ENCODE measurements at regions not wholly inside any gene's neighbourhood (a gene's known extent, or its start where the extent isn't known, plus 50 kb on each side); places are given as distances from the start of the nearest gene placed in this dataset.

DNA sequence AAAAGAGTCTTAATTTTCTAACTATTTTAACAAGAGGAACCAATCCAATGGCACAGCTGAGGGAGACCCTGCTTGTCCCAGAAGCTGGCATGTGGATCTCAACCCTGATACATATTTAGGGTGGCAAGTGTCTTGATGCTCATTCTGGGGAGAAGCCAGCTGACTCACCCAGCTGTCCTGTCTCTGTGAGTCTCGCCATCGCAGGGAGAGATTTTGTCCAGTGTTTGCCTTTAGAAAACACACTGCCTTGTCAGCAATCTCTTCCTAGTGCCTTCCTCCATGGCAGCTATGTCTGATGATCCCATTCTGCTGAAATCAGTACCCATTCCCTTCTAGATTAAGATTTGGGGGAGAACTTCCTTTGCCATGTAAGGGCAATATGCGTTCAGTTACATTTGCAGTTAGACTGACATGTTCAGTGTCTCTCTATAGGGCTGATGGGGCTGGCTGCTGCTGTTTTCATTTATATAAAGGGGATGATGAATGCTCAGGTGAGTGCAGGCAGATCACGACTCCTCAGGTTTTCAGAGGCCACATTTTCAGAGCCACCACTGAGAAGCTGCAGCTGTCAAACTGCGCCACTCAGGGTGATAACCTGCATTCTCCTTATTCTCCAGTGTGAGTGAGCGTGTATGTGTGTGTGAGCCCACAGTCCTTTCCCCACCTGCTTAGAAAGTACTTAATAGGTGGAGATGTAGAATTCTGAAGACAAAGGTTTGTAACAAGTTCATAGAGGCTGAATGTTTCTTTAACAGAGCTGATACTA, 217.0 kb downstream of the GAS1 start:
- DNase-seq (ENCODE audit: low spot score): no peak

- DNase-seq (ENCODE audit: low spot score): no peak
Measured at GRCh38 chr9:86724529-86724928, 222.8 kb downstream of the GAS1 start.

- no peak for DNase-seq (ENCODE audit: low spot score)
Measured at GRCh38 chr9:86723346-86723745, 224.0 kb downstream of the GAS1 start.

GRCh38 chr9:86722706-86723075, 224.6 kb downstream of the GAS1 start:
- no peak for DNase-seq (ENCODE audit: low spot score)

GRCh38 chr9:86721843-86722705, 225.2 kb downstream of the GAS1 start:
- peak; percentile 76 for DNase-seq (ENCODE audit: low spot score)

DNA sequence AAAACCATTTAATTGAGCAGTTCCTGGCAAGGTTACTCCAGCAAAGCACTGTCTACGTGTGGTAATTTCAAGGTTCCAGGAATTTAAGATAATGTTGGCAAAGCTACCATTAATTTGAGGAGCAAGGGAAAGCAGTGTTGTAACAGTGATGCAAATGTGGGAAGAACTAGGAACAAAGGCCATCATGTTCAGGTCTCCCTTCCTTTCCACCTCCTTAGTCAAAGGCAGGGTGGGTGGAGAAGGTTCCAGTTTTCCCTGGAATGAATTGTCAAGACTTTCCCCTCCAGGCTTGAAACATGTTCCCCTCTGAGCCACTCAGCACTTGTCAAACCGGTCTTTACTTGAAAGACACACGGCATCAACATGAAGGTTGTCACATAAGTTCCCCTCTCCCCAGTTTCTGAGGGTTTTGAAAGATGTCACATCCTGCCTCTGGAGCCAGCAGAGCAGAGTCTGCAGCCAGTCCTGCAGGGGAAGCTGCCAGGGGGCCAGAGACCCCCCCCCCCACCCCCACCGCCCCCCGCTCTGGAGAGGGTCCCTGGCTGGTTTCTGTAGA, 226.0 kb downstream of the GAS1 start:
- peak; percentile 45 for DNase-seq (ENCODE audit: low spot score)

DNA sequence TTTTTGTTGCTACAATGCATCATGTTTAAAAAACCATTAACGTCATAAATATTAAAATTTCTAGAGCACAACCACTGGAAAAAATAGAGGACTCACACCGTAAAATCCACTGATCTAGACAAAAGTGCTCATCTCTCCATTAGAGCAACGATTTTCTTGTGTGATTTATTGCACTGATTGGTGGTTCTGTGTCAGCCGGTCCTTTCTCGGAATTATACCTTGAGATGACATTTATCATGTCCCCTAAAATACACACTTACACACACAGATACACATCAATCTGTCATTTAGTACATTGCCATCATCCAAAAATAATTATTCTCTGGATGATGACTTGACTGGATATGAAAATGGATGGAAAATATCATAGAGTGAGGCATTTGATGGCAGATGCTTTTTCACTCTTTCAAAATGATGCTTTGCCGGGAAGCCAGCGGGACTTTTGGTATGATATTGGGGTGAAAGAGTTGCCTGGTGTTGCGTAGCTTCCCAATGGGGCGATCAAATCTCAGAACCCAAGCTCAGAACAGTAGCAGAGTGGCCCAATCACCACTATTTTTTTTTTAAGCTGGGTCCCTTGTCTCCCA, 226.6 kb downstream of the GAS1 start:
- DNase-seq (ENCODE audit: low spot score): no peak

GRCh38 chr9:86718388-86719049, 228.8 kb downstream of the GAS1 start:
- no peak for DNase-seq (ENCODE audit: low spot score)

DNA sequence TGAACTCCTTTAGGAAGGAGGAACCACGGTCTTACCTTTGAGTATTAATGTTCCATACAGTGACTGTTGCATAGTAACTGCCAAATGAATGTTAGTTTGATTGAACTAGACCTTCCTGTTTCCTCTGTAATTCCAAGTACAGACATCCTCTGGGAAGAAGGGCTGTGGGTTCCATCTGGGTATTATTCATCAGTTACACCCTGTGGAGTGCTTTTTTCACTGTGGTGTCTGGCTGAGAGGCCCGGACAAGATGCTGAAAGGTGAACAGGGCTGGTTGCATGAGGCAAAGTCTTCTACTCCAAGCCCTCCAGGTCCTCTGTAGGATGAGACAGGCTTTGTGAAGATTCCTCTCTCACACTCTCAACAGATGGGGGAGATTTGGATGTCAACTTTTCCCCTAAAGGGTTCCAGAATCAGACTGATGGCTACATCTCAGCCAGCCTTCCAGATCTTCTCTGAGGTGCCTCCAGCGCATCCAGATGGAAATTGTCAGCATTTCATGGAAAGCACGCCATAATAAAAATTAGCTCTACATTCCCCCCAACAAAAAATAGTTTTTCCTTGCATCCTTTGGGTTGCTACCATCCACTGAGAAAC, 230.9 kb downstream of the GAS1 start:
- DNase-seq (ENCODE audit: low spot score): no peak

GRCh38 chr9:86714999-86715398, 232.3 kb downstream of the GAS1 start:
- peak; percentile 45 for DNase-seq (ENCODE audit: low spot score)

- no peak for DNase-seq (ENCODE audit: low spot score)
Measured at GRCh38 chr9:86713970-86714369, 233.3 kb downstream of the GAS1 start.

- peak; percentile 73 for DNase-seq (ENCODE audit: low spot score)
Measured at GRCh38 chr9:86713470-86713869, 233.8 kb downstream of the GAS1 start.

DNA sequence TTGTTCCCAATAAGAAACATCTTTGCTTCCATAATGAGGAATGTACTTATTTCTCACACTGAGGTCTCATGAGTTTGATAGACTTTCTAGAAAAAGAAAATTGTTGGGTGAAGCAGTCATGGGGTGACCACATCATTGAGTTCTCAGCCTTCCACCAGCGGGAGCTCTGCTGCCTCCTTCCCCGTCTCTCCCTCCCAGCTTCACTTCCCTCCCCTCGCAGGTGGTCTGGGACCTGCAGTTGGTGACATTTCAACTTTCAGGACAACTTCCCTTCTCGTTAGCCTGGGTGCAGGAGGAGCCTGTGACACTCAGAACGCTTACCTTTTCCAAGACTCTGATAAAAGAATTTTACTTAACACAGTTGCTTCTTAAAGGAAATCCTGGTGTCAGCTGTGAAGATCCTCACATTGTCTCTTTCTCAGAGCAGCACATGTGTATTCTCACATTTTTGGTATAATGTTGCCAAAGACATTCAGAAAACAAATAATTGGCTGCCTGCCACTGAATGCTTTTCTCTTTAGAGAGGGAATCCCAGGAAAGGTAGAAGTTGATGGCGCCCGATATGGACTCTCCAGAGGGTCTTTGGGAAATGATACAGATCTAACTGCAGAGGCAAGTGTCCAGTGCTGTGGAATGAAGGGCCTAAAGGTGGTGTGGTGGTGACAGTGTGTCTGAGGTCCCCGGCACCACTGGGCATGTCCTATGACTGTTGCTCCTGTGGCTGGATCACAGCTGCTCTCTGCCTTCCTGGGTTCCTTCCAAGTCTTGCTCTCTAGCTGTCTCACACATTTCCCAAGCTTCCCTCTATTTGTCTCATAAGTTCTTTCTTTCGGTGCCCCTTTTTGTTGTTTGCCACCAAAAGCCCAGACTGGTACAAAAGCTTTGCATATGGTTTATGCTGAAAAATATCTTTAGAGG, 238.1 kb downstream of the GAS1 start:
- DNase-seq (ENCODE audit: low spot score): no peak

DNA sequence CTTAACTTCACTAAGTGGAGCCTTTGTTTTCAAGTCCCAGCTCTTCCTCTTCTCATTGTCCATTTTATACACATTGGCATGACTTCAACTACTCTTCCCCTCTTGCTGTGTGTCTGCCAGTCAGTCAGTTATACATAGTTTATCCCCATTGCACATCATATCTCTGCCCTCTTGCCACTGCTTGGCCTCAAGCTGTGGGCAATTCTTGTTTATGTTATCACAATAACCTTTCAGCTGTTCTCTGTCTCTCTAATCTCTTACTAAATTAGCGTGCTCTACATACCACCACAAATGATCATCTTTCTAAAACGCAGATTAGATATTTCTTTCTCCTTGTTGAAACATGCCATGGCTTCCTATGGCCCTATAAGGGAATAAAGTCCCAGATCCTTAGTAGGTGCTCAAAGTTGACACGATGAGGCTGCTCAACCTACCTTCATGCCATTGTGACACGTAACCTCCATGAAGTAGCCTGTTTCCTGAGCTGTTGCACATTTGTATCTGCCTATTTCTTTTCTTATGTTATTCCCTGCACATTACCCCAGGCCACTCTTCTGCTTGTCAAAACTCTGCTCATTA, 239.3 kb downstream of the GAS1 start:
- no peak for DNase-seq (ENCODE audit: low spot score)

GRCh38 chr9:86706391-86706790, 240.9 kb downstream of the GAS1 start:
- peak; percentile 76 for DNase-seq (ENCODE audit: low spot score)

DNA sequence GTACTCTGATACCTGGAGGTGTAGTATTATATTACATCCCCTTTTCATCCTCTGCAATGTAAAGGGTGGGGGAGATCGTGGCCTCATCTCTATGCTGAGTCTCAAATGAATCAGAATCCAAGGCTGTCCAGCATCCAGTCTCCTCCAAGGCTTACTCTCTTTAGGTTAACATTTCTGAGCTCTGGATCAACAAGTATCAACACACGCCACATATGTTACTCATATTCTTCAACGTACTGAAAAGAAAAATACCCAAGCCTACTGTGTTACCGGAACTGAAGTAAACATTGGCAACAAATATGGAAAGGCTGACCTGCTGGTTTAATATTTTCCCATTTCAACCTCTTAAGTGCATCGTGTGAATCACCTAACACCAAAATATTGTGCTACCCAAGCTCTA, 241.8 kb downstream of the GAS1 start:
- DNase-seq (ENCODE audit: low spot score): no peak

GRCh38 chr9:86703346-86703745, 244.0 kb downstream of the GAS1 start:
- DNase-seq (ENCODE audit: low spot score): no peak

DNA sequence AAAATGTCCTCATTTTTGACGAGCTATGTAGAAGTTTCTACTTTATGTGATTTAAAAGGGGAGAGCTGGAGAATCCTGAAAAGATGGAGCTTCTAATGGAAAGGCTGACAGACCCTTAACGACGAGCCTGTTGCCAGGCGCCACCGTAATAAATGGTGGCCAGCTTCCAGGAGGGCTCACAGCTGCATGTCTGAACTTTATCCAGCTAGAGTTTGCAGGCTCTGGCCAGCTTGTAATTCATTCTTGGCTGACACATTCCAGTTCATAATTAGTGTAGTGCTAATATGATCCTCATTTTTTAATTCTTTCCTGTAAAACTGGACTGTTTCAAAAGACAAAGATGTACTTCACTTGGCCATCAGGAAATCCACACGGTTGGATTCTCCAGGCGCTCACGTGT, 246.7 kb downstream of the GAS1 start:
- no peak for DNase-seq (ENCODE audit: low spot score)

DNA sequence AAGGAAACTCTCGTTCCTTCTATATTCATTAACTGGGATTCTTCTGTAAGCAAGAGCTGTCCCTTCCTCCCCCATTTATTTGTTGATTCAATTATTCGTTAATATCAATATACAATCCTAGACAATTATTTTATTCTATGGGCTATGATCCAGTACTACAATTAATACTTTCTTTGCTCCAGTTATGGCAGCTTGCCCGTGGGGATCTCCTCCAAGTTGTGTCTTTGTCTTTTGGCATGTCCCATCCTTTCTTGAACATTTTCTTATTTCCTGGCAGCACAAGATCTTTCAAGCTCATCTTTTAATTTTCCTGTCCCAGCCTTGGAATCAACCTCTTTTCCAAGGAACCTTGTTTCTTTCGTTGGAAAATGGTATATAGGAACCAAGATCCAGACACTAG, 249.3 kb downstream of the GAS1 start:
- DNase-seq (ENCODE audit: low spot score): no peak

- no peak for DNase-seq (ENCODE audit: low spot score)
Measured at GRCh38 chr9:86697213-86697612, 250.1 kb downstream of the GAS1 start.
